Right cardiac atrium (tissue), 5 donors: ENCODE measurements at regions not wholly inside any gene's neighbourhood (a gene's known extent, or its start where the extent isn't known, plus 50 kb on each side); places are given as distances from the start of the nearest gene placed in this dataset.
"Not testable (repeated sequence)": the region's sequence is repeated elsewhere in the genome, so short reads cannot be mapped to it uniquely, and the experiment has no call there.

Experiments
- ATAC-seq, 2 donors: fragments of 200-7000 bp; cut with Tn5 transposase; one replicate each; pipeline versions ENCODE4 v1.8.0 to v1.9.1; 2020; ENCODE audit warnings: moderate library complexity in 2 of 2, mild to moderate bottlenecking in 1 of 2
- DNase-seq, 3 donors: peaks; one replicate each; pipeline ENCODE4 v3.0.0-alpha.2; 2020
- H3K27ac ChIP-seq: one replicate; pipeline ENCODE4 v1.5.1; 2013; ENCODE audit warnings: mild to moderate bottlenecking, low read length, control low read depth, moderate library complexity
- H3K27me3 ChIP-seq: one replicate; pipeline ENCODE4 v1.6.1; 2013; ENCODE audit not compliant: control insufficient read depth, insufficient read depth
- H3K4me1 ChIP-seq: one replicate; pipeline ENCODE4 v1.6.1; 2013; ENCODE audit warnings: low read length; ENCODE audit not compliant: control insufficient read depth, insufficient read depth
- H3K4me3 ChIP-seq: one replicate; pipeline ENCODE4 v1.5.1; 2013; ENCODE audit warnings: low read length, control low read depth
- H3K9me3 ChIP-seq: one replicate; pipeline ENCODE4 v1.6.1; 2013; ENCODE audit warnings: low read length; ENCODE audit not compliant: control insufficient read depth
- WGBS: extraction: QIAGEN DNeasy Blood & Tissue Kit; methylation state at CpG from one replicate; pipeline ENCODE4 v1.1.7; 2013; 5-methylcytosine and 5-hydroxymethylcytosine counted together
- intact Hi-C, 4 donors: fragments of 100-400 bp; cut with DNase I; formaldehyde crosslinking; loops; one replicate each; pipeline versions ENCODE4 v1.11.0 to v1.14.0; 2022 to 2023
- donor health status: healthy with polysubstance abuse.
- donor health status: DM: no; HTN: yes; CAD: no.
- donor health status: DM: no; HTN: no; CAD: no.
- donor health status: DM: no; HTN: yes; CAD: no; lungs with severe emphysema.
- donor health status: DM: yes; HTN: yes; CAD: no.

DNA sequence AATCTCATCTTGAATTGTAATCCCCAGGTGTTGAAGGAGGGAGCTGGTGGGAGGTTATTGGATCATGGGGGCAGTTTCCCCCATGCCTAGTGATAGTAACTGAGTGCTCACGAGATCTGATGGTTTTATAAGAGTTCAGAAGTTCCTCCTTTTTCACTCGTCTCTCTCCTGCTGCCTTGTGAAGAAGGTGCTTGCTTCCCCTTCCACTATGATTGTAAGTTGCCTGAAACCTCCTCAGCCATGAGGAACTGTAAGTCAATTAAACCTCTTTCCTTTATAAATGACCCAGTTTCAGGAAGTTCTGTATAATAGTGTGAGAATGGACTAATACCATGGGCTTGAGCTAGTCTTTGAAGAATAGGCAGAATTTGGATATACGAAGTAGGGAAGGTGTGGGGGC is 113.9 kb downstream of the RIN2 start:
- intact Hi-C loops = no loop called here
- H3K27ac ChIP-seq = no peak overlapping the region
- no peaks in the 10 kb centered on the region for H3K27me3 ChIP-seq
- no peak overlapping the region for H3K4me3 ChIP-seq
- no peak for ATAC-seq
- peaks cover 5% of the 10 kb centered on the region for H3K4me1 ChIP-seq
- H3K9me3 ChIP-seq = no peaks in the 10 kb centered on the region
- no peak for DNase-seq
- 89% methylated on average over 3 of the region's 3 CpGs for WGBS

DNA sequence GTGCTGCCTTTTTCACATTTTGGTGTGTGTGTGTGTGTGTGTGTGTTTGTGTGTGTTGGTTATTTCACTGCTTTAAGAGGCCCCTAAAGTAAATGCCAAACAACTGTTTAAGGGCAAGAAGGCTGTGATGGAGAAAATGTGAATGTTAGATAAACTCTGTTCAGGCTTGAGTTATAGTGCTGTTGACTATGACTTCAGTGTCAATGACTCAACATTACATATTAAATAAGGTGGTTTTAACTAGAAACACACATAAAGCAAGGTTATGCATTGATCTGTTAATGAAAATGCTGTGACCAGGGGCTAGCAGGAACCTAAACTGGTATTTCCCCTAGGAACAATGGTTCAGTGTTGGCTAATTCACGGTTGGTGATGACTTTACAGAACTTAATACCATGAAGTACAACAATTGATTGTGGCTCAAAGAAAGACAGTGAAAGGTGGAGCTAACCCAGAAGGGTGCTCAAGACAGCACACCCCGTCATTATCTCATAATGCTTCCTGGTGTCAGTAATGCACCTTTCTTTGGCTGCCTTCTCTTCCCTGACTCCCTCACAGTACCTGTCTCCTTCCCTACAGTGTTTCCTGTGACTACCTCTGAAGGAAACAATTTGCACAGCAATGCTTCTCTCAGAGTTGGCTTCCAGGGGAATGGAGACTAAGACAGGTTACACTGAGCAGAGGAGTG is 116.1 kb downstream of the RIN2 start:
- WGBS = 95% methylated on average over 2 of the region's 2 CpGs
- intact Hi-C loops = no loop called here
- no peak for ATAC-seq

DNA sequence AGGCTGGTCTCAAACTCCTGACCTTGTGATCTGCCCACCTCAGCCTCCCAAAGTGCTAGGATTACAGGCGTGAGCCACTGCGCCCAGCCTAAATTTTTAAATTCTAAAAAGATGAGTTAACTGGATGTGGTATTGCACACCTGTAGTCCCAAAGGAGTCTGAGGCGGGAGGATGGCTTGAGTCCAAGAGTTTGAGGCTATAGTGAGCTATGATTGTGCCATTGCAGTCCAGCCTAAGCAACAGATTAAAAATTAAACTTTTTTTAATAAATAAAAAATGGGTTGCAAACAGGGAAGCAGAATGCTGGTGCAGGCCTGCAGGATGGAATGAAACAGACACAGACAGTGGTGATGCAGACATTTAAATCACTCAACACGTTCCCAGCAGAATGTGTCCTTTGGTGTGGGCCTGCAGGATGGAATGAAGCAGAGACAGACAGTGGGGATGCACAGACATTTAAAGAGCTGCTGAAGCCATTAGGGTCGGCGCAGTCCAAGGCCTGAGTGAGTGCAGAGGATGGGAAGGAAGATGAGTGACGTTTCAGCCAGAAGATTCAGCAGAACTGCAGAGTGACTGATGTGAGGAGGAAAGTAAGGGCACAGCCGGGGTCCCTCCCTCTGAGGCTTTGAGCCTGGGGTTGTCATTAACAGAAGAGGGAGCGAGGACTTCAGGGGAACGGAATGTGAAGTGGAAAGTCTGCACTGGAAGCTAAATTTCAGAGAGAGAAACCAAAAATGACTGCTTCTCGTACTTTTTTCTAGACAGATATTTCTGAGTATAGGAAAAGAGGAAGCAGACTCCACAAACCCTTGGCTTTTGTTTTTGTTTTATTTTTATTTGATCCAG is 117.5 kb downstream of the RIN2 start:
- ATAC-seq (peak; percentile 30 to 49), DNase-seq (peak in 1 of 3 donors; percentile 42)
- H3K27me3 ChIP-seq = no peaks in the 10 kb centered on the region
- no peak overlapping the region for H3K4me3 ChIP-seq
- peak overlapping the region; percentile 79 for H3K27ac ChIP-seq
- no peaks in the 10 kb centered on the region for H3K9me3 ChIP-seq
- WGBS = 56% methylated on average over 11 of the region's 11 CpGs
- peaks cover 8% of the 10 kb centered on the region for H3K4me1 ChIP-seq
- intact Hi-C loops = no loop called here

More for the DNA sequence above, 116.1 kb downstream of the RIN2 start:
- H3K27ac ChIP-seq = no peak overlapping the region
- H3K4me1 ChIP-seq = peaks cover 8% of the 10 kb centered on the region
- H3K4me3 ChIP-seq = no peak overlapping the region
- no peak for DNase-seq
- no peaks in the 10 kb centered on the region for H3K9me3 ChIP-seq
- no peaks in the 10 kb centered on the region for H3K27me3 ChIP-seq

DNA sequence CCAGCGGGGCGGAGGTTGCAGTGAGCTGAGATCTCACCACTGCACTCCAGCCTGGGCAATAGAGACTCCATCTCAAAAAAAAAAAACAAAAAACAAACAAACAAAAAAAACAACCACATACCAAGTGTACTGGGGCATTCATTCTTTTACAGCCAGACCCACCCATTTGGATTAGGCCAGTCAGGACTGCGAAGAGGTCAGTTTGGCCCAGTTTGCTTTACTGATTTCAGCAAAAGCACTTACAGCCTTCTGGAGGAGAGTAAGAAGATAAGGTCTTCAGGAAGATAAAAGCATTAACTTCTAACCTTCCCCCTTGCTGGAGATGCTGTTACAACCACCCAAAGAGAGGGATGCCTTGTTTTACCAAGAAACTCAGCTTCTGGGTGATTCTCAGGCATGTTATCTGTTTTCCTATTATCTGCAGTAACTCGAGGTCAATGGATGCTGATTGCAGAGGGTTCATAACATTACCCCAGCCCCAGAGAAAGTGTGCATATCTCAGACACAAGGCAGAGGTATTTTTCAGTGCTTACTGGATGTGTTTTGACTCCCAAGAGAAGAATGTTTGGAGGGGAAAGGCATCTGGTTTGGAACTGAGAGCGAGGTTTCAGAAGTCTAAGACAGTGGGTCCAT is 118.9 kb downstream of the RIN2 start:
- intact Hi-C loops = no loop called here
- no peak for DNase-seq
- Histone ChIP-seq H3K4me3 (no peak overlapping the region), H3K9me3 (no peaks in the 10 kb centered on the region), H3K27ac (no peak overlapping the region), H3K27me3 (no peaks in the 10 kb centered on the region), H3K4me1 (peaks cover 8% of the 10 kb centered on the region)
- ATAC-seq = no peak
- WGBS = 67% methylated on average over 5 of the region's 5 CpGs

DNA sequence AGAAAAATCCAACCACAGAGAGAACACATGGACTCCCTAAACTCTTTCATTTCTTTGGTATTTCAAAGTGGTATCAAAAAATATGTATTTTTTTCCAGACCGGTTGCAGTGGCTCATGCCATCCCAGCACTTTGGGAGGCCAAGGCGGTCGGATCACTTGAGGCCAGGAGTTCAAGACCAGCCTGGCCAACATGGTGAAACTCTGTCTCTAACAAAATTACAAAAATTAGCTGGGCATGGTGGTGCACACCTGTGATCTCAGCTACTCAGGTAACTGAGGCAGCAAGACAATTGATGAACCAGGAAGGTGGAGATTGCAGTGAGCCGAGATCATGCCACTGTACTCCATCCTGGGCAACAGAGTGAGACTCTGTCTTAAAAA is 121.8 kb downstream of the RIN2 start:
- intact Hi-C loops = loop anchor here in 2 of 4 donors (10.0 kb wide), 1 partner anchor 95 kb away; no protein-coding TSS in a partner anchor
- H3K4me3 ChIP-seq, H3K9me3 ChIP-seq, H3K27me3 ChIP-seq, H3K4me1 ChIP-seq, ATAC-seq, H3K27ac ChIP-seq, DNase-seq: not testable (repeated sequence)
- 98% methylated on average over 4 of the region's 4 CpGs for WGBS

DNA sequence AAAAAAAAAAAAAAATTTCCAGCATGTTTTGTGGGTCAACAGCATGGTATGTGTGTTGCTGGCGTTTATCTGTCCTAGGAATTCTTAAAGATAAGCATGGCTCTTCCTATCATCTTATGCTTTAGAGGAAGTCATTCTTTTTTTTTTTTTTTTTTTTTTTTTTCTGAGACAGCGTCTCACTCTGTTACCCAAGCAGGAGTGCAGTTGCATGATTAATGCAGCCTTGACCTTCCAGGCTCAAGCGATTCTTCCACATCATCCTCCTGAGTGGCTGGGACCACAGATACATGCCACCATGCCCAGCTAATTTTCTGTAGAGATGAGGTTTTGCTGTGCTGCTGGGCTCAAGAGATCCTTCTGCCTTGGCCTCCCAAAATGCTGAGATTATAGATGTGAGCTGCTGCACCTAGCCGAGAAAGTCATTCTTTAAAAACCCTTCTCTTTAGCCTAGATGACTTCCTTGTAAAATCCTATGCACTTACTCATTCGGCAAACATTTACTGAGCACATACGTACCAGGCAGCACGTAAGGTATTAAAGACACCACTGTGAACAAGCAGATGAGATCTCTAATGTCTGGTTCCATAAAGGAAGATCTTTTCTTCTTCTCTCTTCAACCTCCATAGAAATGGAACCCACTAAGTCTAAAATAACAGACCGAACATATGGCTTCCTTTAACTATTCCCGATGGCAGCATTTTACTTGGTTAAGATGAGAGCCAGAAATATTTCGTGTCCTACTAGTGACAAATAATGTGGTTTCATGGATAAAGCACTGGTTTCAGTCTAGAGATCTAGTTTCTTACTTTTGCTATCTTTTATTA is 122.4 kb downstream of the RIN2 start:
- Histone ChIP-seq H3K27me3 (no peaks in the 10 kb centered on the region), H3K4me3 (no peak overlapping the region), H3K9me3 (no peaks in the 10 kb centered on the region), H3K4me1 (peaks cover 8% of the 10 kb centered on the region), H3K27ac (no peak overlapping the region)
- intact Hi-C loops = loop anchor here in 2 of 4 donors (10.0 kb wide), 1 partner anchor 96 kb away; no protein-coding TSS in a partner anchor
- 85% methylated on average over 10 of the region's 10 CpGs for WGBS
- ATAC-seq = no peak
- DNase-seq = no peak

DNA sequence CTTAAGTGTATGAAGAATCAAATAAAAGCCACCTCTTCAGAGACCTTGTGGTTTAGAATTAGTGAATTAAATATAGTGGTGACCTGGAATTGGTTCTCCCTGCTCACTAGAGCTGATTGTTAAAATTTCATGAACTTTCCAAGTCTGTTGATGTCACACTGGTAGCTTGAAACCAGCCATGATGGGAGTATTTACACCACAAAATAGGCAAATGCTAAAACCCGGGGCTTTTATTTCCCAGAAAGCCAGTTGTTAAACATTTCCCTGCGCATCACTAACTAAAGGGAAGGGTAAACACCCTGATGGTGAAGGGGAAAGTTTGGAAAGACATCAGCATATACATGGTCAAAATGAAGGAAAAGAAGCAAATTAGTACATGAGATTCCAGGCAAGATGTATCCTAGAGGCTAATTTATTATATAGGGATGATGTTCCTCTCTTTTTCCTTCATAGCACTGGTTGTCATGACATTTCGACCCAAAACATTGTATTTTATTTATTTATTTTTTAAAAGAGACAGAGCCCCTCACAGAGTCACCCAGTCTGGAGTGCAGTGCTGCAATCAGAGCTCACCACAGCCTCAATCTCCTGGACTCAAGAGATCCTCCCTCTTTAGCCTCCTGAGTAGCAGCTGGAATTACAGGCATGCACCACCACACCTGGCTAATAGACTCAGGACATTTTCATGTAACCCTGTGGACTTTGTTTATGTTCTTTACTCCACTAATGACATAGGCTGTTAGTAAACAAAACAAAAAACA is 123.2 kb downstream of the RIN2 start:
- Histone ChIP-seq H3K4me1 (peaks cover 8% of the 10 kb centered on the region), H3K4me3 (no peak overlapping the region), H3K9me3 (no peaks in the 10 kb centered on the region), H3K27me3 (no peaks in the 10 kb centered on the region), H3K27ac (no peak overlapping the region)
- WGBS = 94% methylated on average over 3 of the region's 3 CpGs
- ATAC-seq (no peak), DNase-seq (no peak)
- intact Hi-C loops = loop anchor here in 2 of 4 donors (10.0 kb wide), 1 partner anchor 96 kb away; no protein-coding TSS in a partner anchor

DNA sequence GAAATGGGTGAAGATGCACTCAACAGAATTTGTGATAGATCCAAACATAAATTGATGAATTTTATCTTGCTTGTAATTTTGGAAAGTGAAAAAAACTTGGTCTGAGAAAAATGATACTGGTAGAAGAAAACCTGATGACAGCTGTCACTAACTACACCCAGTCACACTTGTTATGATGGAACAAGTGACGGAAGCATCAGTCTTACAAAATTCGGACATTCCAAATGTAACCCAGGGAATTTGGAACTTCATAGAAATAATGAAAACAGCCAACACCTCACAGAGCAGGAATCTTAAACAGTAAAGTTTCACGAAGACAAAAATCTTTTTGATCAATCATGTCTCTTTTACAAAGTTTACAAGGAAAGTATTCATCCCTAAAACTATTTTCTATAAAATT is 123.9 kb downstream of the RIN2 start:
- no peak for ATAC-seq

DNA sequence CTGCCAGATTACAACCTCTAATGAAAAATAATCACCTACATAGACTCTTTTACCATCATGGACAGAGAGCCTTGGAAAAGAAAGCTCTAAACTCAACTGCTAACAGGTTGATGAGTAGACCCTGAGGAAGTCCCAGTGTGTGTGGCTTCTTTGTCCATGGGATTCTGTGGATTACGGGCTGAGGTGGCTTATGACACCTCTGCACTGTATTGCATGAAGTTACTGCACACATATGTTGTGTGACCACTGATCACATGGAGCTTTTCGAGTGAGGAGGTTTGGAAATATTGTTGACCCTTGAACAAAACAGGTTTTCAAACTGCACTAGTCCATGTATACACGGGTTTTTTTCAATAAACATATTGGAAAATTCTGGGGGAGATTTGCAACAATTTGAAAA is 124.4 kb downstream of the RIN2 start:
- H3K27ac ChIP-seq = no peak overlapping the region
- H3K4me3 ChIP-seq = no peak overlapping the region
- no peaks in the 10 kb centered on the region for H3K9me3 ChIP-seq
- WGBS = 95% methylated on average over 3 of the region's 3 CpGs
- intact Hi-C loops = loop anchor here in 2 of 4 donors (10.0 kb wide), 1 partner anchor 98 kb away; no protein-coding TSS in a partner anchor
- H3K4me1 ChIP-seq = peaks cover 6% of the 10 kb centered on the region
- no peak for ATAC-seq
- no peak for DNase-seq
- H3K27me3 ChIP-seq = no peaks in the 10 kb centered on the region

More for the DNA sequence above, 123.9 kb downstream of the RIN2 start:
- Histone ChIP-seq H3K4me1 (peaks cover 10% of the 10 kb centered on the region), H3K9me3 (no peaks in the 10 kb centered on the region), H3K27ac (no peak overlapping the region), H3K27me3 (no peaks in the 10 kb centered on the region), H3K4me3 (no peak overlapping the region)
- no peak for DNase-seq
- WGBS = 96% methylated on average over 3 of the region's 3 CpGs
- intact Hi-C loops = loop anchor here in 2 of 4 donors (10.0 kb wide), 1 partner anchor 97 kb away; no protein-coding TSS in a partner anchor

DNA sequence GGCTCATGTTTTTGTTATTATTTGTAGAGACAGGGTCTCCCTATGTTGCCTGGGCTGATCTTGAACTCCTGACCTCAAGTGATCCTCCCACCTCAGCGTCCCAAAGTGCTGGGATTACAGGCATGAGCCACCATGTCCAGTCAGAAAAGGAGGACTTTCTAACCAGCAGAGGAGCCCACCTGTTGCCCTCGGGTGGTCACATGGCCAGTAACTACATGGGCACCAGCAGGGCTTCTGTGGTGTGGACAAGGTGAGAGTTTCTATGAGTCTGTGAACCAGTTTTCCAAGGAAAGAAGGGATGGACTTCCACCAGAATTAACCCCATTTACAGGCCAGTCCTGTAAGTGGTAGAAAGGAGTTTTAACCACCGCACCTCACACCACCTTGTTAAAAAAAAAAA is 125.4 kb downstream of the RIN2 start:
- ATAC-seq (no peak), DNase-seq (no peak)
- H3K27ac ChIP-seq = no peak overlapping the region
- 96% methylated on average over 3 of the region's 3 CpGs for WGBS
- no peaks in the 10 kb centered on the region for H3K27me3 ChIP-seq
- no peaks in the 10 kb centered on the region for H3K9me3 ChIP-seq
- peaks cover 13% of the 10 kb centered on the region for H3K4me1 ChIP-seq
- H3K4me3 ChIP-seq = no peak overlapping the region
- intact Hi-C loops = loop anchor here in 2 of 4 donors (10.0 kb wide), 1 partner anchor 99 kb away; no protein-coding TSS in a partner anchor
